ENCODE measurements at regions not wholly inside any gene's neighbourhood (a gene's known extent, or its start where the extent isn't known, plus 50 kb on each side); places are given as distances from the start of the nearest gene placed in this dataset.

DNA sequence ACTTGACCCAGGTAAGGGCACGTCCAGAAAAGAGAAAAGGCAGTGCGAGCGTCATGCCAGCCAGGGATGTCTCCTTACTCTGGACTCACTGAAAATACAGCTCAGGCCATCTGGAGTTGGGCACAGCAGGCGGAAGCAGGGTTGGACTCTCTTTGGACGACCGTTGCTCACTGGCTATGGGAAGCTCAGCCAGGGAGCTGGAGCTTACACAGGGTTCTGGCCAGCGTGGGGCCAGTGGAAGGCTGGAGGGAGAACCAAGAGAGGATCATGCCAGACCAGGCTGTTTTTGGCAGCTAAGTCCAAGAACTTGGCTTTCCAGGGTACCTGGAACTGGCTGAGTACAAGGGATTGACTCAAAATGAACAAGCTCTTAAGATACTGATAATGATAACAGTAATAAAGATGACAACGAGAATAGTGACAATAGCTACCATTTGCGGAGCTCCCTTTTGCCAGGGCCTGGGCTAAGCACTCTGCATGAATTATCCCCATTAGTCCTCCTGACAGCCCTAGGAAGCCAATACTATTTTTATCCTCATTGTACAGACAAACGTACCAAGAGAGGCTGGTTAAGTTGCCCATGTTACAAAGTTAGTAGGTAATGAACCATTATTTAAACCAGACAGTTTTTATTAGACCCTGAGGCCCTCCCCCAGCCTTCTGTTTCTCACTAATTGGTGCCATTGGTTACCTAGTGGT lies 177.6 kb downstream of the PTPN20 start:
- Mint-ChIP-seq H3K4me1 (ENCODE audit: low read depth) (no peaks in the 10 kb centered on the region), H3K4me3 (no peak overlapping the region), H3K9me3 (no peaks in the 10 kb centered on the region), H3K27ac (no peak overlapping the region), H3K36me3 (ENCODE audit: low read depth) (no peaks in the 10 kb centered on the region), H3K27me3 (ENCODE audit: insufficient read depth) (peaks cover 25% of the 10 kb centered on the region)
- TF ChIP-seq, protein P1, sequence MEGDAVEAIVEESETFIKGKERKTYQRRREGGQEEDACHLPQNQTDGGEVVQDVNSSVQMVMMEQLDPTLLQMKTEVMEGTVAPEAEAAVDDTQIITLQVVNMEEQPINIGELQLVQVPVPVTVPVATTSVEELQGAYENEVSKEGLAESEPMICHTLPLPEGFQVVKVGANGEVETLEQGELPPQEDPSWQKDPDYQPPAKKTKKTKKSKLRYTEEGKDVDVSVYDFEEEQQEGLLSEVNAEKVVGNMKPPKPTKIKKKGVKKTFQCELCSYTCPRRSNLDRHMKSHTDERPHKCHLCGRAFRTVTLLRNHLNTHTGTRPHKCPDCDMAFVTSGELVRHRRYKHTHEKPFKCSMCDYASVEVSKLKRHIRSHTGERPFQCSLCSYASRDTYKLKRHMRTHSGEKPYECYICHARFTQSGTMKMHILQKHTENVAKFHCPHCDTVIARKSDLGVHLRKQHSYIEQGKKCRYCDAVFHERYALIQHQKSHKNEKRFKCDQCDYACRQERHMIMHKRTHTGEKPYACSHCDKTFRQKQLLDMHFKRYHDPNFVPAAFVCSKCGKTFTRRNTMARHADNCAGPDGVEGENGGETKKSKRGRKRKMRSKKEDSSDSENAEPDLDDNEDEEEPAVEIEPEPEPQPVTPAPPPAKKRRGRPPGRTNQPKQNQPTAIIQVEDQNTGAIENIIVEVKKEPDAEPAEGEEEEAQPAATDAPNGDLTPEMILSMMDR (IDR thresholded peaks at IDR 0.05) = no peak
- DNase-seq = no peak

- H3K27ac Mint-ChIP-seq = no peak overlapping the region
- no peak overlapping the region for H3K4me3 Mint-ChIP-seq
- no peak for DNase-seq
- peaks cover 8% of the 10 kb centered on the region; the same call in 1 of the 2 replicates for H3K36me3 Mint-ChIP-seq (ENCODE audit: low read depth)
- H3K27me3 Mint-ChIP-seq (ENCODE audit: insufficient read depth) = peaks cover 31% of the 10 kb centered on the region
- H3K4me1 Mint-ChIP-seq (ENCODE audit: low read depth) = no peaks in the 10 kb centered on the region
- TF ChIP-seq, protein P1 (IDR thresholded peaks at IDR 0.05) = no peak
- no peaks in the 10 kb centered on the region for H3K9me3 Mint-ChIP-seq
These were observed 178.8 kb downstream of the PTPN20 start for GRCh38 chr10:47090042-47090441.

GRCh38 chr10:47090903-47091302 lies 179.7 kb downstream of the PTPN20 start:
- H3K4me3 Mint-ChIP-seq = no peak overlapping the region
- no peak overlapping the region for H3K27ac Mint-ChIP-seq
- TF ChIP-seq, protein P1 (IDR thresholded peaks at IDR 0.05) = no peak
- no peaks in the 10 kb centered on the region for H3K4me1 Mint-ChIP-seq (ENCODE audit: low read depth)
- peaks cover 16% of the 10 kb centered on the region for H3K36me3 Mint-ChIP-seq (ENCODE audit: low read depth)
- no peaks in the 10 kb centered on the region for H3K9me3 Mint-ChIP-seq
- peaks cover 38% of the 10 kb centered on the region for H3K27me3 Mint-ChIP-seq (ENCODE audit: insufficient read depth)
- no peak for DNase-seq

DNA sequence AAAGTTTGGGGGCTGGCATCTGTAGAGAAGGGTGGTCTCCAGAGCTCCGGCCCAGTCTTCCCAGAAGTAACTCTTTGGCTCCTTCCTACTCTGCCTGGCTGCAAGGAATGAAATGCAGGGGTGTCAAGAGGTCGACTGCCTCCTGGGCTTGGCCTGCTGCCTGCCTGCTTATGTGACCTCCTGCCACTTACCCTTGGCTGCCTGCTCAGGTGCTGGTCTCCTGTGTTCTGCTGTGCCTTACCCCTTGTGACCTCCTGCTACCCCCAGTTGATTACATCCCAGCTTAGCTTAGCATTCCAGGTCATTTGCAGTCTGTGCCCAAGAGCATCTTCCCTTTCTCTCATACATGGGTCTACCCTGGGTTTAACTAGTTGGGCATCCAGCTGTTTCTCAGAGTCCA lies 180.2 kb downstream of the PTPN20 start:
- 0 out of 2 replicates have a peak, but pooled peaks cover 4% of the 10 kb centered on the region for H3K9me3 Mint-ChIP-seq
- DNase-seq = no peak
- H3K4me3 Mint-ChIP-seq = no peak overlapping the region
- peaks cover 42% of the 10 kb centered on the region for H3K27me3 Mint-ChIP-seq (ENCODE audit: insufficient read depth)
- TF ChIP-seq, protein P1 (IDR thresholded peaks at IDR 0.05) = no peak
- peaks cover 20% of the 10 kb centered on the region for H3K36me3 Mint-ChIP-seq (ENCODE audit: low read depth)
- no peaks in the 10 kb centered on the region for H3K4me1 Mint-ChIP-seq (ENCODE audit: low read depth)
- no peak overlapping the region for H3K27ac Mint-ChIP-seq

DNA sequence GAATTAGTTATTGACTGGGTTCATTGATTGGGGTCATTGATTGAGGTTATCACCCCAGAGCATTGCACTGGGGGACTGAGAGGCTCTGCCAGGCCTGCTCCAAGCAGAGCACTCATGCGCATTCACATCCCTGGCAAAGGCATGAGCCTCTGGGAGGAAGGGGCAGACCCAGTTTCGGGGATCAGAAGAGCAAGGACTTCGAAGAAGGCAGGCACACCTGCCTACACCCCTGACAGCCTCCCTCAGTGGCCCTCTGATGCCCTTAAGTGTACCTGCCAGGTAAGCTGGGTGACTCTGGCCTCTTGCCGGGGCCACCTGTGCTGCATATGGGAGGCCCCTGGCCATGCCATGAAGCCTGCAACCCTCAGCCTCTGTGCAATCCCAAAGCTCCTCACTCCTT lies 181.1 kb downstream of the PTPN20 start:
- Mint-ChIP-seq H3K4me3 (no peak overlapping the region), H3K4me1 (ENCODE audit: low read depth) (no peaks in the 10 kb centered on the region), H3K27ac (no peak overlapping the region), H3K9me3 (0 out of 2 replicates have a peak, but pooled peaks cover 4% of the 10 kb centered on the region), H3K36me3 (ENCODE audit: low read depth) (peaks cover 21% of the 10 kb centered on the region), H3K27me3 (ENCODE audit: insufficient read depth) (peaks cover 48% of the 10 kb centered on the region)
- TF ChIP-seq, protein P1 (IDR thresholded peaks at IDR 0.05) = no peak
- no peak for DNase-seq
